Stimulated activated effector memory CD8-positive, alpha-beta T cell treated with anti-CD3 and anti-CD28 coated beads, Interleukin-12 subunit alpha, Interleukin-12 subunit beta, amount 100 ng/mL, for 72 hours (primary cell): ENCODE measurements at regions not wholly inside any gene's neighbourhood (a gene's known extent, or its start where the extent isn't known, plus 50 kb on each side); places are given as distances from the start of the nearest gene placed in this dataset.

Experiments used
- ATAC-seq: fragments of 150-1000 bp; cut with Tn5 transposase; 2 replicates; pipeline ENCODE4 v1.10.0; 2021
- DNase-seq, 2 donors: peaks; one replicate each; pipeline ENCODE4 v3.0.0; 2021 to 2022; ENCODE audit warnings: low spot score in 2 of 2
- H3K27ac Mint-ChIP-seq: one replicate; pipeline ENCODE4 v1.8.0; 2022; ENCODE audit warnings: mild to moderate bottlenecking, mixed read lengths
- H3K36me3 Mint-ChIP-seq: one replicate; pipeline ENCODE4 v1.8.0; 2022; ENCODE audit warnings: mild to moderate bottlenecking, mixed read lengths
- H3K4me1 Mint-ChIP-seq: one replicate; pipeline ENCODE4 v1.8.0; 2022; ENCODE audit warnings: mixed read lengths
- H3K4me3 Mint-ChIP-seq: one replicate; pipeline ENCODE4 v1.8.0; 2022; ENCODE audit warnings: mild to moderate bottlenecking, mixed read lengths
- H3K9me3 Mint-ChIP-seq: one replicate; pipeline ENCODE4 v1.8.0; 2022; ENCODE audit warnings: mixed read lengths

- ATAC-seq (peak; percentile 40), DNase-seq (no peak)
- Mint-ChIP-seq H3K4me1 (no peaks in the 10 kb centered on the region), H3K27ac (no peak overlapping the region), H3K9me3 (no peaks in the 10 kb centered on the region), H3K4me3 (no peak overlapping the region), H3K36me3 (no peaks in the 10 kb centered on the region)
Observed at GRCh38 chr6:169906688-169907418, 155.4 kb downstream of the ERMARD start.

GRCh38 chr6:169906004-169906687, 154.7 kb downstream of the ERMARD start:
- Mint-ChIP-seq H3K27ac (no peak overlapping the region), H3K9me3 (no peaks in the 10 kb centered on the region), H3K36me3 (no peaks in the 10 kb centered on the region), H3K4me3 (no peak overlapping the region), H3K4me1 (no peaks in the 10 kb centered on the region)
- ATAC-seq (no peak), DNase-seq (no peak)

- H3K9me3 Mint-ChIP-seq: no peaks in the 10 kb centered on the region
- no peak for DNase-seq
- no peaks in the 10 kb centered on the region for H3K36me3 Mint-ChIP-seq
- H3K27ac Mint-ChIP-seq: no peak overlapping the region
- no peak for ATAC-seq
- no peaks in the 10 kb centered on the region for H3K4me1 Mint-ChIP-seq
- no peak overlapping the region for H3K4me3 Mint-ChIP-seq
Observed at GRCh38 chr6:169905041-169905807, 153.8 kb downstream of the ERMARD start.

GRCh38 chr6:169904051-169904922, 152.9 kb downstream of the ERMARD start:
- DNase-seq (no peak), ATAC-seq (no peak)
- no peaks in the 10 kb centered on the region for H3K9me3 Mint-ChIP-seq
- no peaks in the 10 kb centered on the region for H3K36me3 Mint-ChIP-seq
- H3K27ac Mint-ChIP-seq: no peak overlapping the region
- H3K4me3 Mint-ChIP-seq: no peak overlapping the region
- H3K4me1 Mint-ChIP-seq: no peaks in the 10 kb centered on the region

GRCh38 chr6:169903122-169903521, 151.7 kb downstream of the ERMARD start:
- Mint-ChIP-seq H3K4me3 (no peak overlapping the region), H3K4me1 (no peaks in the 10 kb centered on the region), H3K36me3 (no peaks in the 10 kb centered on the region), H3K27ac (no peak overlapping the region), H3K9me3 (no peaks in the 10 kb centered on the region)
- ATAC-seq (no peak), DNase-seq (no peak)

- Mint-ChIP-seq H3K36me3 (no peaks in the 10 kb centered on the region), H3K4me1 (no peaks in the 10 kb centered on the region), H3K4me3 (no peak overlapping the region), H3K27ac (no peak overlapping the region), H3K9me3 (no peaks in the 10 kb centered on the region)
- DNase-seq (no peak), ATAC-seq (no peak)
Observed at GRCh38 chr6:169902604-169903003, 151.2 kb downstream of the ERMARD start.

GRCh38 chr6:169902070-169902469, 150.6 kb downstream of the ERMARD start:
- Mint-ChIP-seq H3K4me1 (no peaks in the 10 kb centered on the region), H3K36me3 (no peaks in the 10 kb centered on the region), H3K4me3 (no peak overlapping the region), H3K27ac (no peak overlapping the region), H3K9me3 (no peaks in the 10 kb centered on the region)
- no peak for ATAC-seq
- no peak for DNase-seq

GRCh38 chr6:169899481-169900145, 148.2 kb downstream of the ERMARD start:
- no peaks in the 10 kb centered on the region for H3K4me1 Mint-ChIP-seq
- no peaks in the 10 kb centered on the region for H3K36me3 Mint-ChIP-seq
- DNase-seq (no peak), ATAC-seq (no peak)
- H3K27ac Mint-ChIP-seq: no peak overlapping the region
- no peaks in the 10 kb centered on the region for H3K9me3 Mint-ChIP-seq
- no peak overlapping the region for H3K4me3 Mint-ChIP-seq

- H3K27ac Mint-ChIP-seq: no peak overlapping the region
- H3K9me3 Mint-ChIP-seq: no peaks in the 10 kb centered on the region
- no peaks in the 10 kb centered on the region for H3K36me3 Mint-ChIP-seq
- ATAC-seq: no peak
- H3K4me3 Mint-ChIP-seq: no peak overlapping the region
- H3K4me1 Mint-ChIP-seq: no peaks in the 10 kb centered on the region
- no peak for DNase-seq
Observed at GRCh38 chr6:169898788-169899480, 147.5 kb downstream of the ERMARD start.

GRCh38 chr6:169897601-169898358, 146.4 kb downstream of the ERMARD start:
- DNase-seq (no peak), ATAC-seq (no peak)
- Mint-ChIP-seq H3K36me3 (no peaks in the 10 kb centered on the region), H3K9me3 (no peaks in the 10 kb centered on the region), H3K4me3 (no peak overlapping the region), H3K27ac (no peak overlapping the region), H3K4me1 (no peaks in the 10 kb centered on the region)

- no peak for ATAC-seq
Observed at GRCh38 chr6:169896826-169897456, 145.5 kb downstream of the ERMARD start.

GRCh38 chr6:169895926-169896761, 144.7 kb downstream of the ERMARD start:
- ATAC-seq (no peak), DNase-seq (no peak)
- Mint-ChIP-seq H3K4me1 (no peaks in the 10 kb centered on the region), H3K36me3 (no peaks in the 10 kb centered on the region), H3K27ac (no peak overlapping the region), H3K9me3 (no peaks in the 10 kb centered on the region), H3K4me3 (no peak overlapping the region)

More at GRCh38 chr6:169896826-169897456, 145.5 kb downstream of the ERMARD start:
- DNase-seq: no peak
- Mint-ChIP-seq H3K36me3 (no peaks in the 10 kb centered on the region), H3K4me1 (no peaks in the 10 kb centered on the region), H3K9me3 (no peaks in the 10 kb centered on the region), H3K27ac (no peak overlapping the region), H3K4me3 (no peak overlapping the region)
